HuH-7.5 (cell line): ENCODE measurements at regions not wholly inside any gene's neighbourhood (a gene's known extent, or its start where the extent isn't known, plus 50 kb on each side); places are given as distances from the start of the nearest gene placed in this dataset.

Experiments
- DNase-seq: peaks from one replicate; pipeline ENCODE4 v3.0.0; 2011; ENCODE audit warnings: low spot score

- no peak for DNase-seq
Measured at GRCh38 chr4:164412246-164412645, 341.7 kb upstream of the SMIM31 start.

GRCh38 chr4:164413743-164414142, 340.2 kb upstream of the SMIM31 start:
- no peak for DNase-seq

GRCh38 chr4:164423819-164424218, 330.1 kb upstream of the SMIM31 start:
- no peak for DNase-seq

GRCh38 chr4:164424846-164425245, 329.1 kb upstream of the SMIM31 start:
- DNase-seq = no peak

GRCh38 chr4:164428561-164428960, 325.4 kb upstream of the SMIM31 start:
- no peak for DNase-seq

GRCh38 chr4:164438321-164438720, 315.6 kb upstream of the SMIM31 start:
- no peak for DNase-seq

- no peak for DNase-seq
Measured at GRCh38 chr4:164439037-164439436, 314.9 kb upstream of the SMIM31 start.

DNA sequence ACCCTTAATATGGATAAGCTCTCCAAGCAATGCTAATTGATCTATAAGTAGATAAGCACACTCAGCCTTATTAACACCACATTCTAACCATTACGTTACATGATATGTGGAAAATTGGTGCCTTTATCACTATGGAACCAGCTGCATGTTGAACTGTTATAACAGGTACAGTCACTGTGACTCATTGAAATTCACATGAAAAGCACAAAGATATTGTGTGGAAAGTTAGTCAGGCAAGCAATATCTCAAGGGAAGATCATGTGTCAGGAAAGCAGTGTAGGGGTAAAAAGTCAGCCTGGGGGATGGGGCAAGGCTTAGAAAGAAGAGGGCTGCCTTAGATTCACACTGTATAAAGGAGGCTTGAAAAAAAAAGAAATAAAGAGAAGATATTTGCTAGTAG, 313.7 kb upstream of the SMIM31 start:
- DNase-seq = no peak

DNA sequence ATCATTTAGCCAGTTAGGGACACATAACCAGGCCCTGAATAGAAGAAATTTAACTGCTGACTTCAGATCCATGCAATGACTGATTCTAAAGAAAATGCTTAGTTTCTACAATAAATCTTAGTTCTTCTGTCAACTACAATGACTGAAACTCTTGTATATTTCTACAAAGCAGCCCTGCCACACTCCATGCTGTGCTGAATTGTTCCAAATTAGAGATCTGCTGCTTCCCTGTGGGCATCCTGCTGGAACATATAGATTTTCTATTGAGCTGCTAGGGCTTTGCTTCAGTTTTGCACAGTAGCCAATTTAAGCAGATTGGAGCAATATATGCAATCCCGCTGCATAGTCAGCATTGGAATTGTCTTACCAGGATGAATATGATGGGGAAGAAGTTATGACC, 312.8 kb upstream of the SMIM31 start:
- no peak for DNase-seq

- DNase-seq = no peak
Measured at GRCh38 chr4:164442180-164442579, 311.8 kb upstream of the SMIM31 start.

GRCh38 chr4:164446516-164446915, 307.4 kb upstream of the SMIM31 start:
- no peak for DNase-seq

DNA sequence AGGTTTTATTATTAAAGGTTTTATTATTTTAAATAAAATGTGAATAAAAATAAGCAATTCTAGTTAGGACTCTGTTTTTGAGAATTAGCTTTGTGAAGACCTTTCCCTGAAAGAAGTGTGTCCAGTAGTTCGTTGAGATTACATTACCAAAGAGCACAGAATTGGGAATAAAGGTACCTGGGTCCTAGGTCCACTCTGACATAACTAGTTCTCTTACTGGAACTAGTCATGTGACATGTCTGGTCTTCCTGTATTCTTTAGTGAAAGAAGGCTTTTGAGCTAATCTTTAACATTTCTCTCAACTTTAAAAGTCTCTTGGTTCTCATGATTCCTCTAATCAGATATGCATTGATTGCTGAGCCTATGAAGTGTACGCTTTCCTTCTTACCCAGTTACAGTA, 292.0 kb upstream of the SMIM31 start:
- DNase-seq = no peak

GRCh38 chr4:164462471-164462870, 291.5 kb upstream of the SMIM31 start:
- DNase-seq = no peak

GRCh38 chr4:164464313-164464712, 289.6 kb upstream of the SMIM31 start:
- no peak for DNase-seq

GRCh38 chr4:164467493-164467892, 286.4 kb upstream of the SMIM31 start:
- DNase-seq = no peak

- DNase-seq = no peak
Measured at GRCh38 chr4:164481306-164482091, 272.4 kb upstream of the SMIM31 start.

- no peak for DNase-seq
Measured at GRCh38 chr4:164482092-164482404, 271.9 kb upstream of the SMIM31 start.

GRCh38 chr4:164482758-164483157, 271.2 kb upstream of the SMIM31 start:
- DNase-seq = no peak

DNA sequence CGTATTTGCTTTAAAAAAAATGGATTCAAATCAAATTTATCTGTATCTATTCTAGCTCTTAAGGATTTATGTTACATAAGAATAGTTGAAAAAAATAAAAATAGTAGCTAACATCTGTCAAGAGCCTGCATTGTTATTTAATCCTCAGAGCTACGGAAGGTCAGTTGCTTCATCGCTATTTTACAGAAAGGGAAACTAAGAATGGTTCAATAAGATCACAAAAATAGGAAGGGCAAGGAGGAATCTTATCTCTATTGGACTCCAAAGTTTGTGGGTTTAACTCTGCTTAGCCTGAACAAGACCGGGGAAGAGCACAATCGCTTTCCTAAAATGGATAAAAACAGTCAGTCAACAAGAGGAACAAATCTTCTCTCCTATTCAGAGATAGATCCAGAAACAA, 270.2 kb upstream of the SMIM31 start:
- no peak for DNase-seq

GRCh38 chr4:164484551-164484950, 269.4 kb upstream of the SMIM31 start:
- no peak for DNase-seq

DNA sequence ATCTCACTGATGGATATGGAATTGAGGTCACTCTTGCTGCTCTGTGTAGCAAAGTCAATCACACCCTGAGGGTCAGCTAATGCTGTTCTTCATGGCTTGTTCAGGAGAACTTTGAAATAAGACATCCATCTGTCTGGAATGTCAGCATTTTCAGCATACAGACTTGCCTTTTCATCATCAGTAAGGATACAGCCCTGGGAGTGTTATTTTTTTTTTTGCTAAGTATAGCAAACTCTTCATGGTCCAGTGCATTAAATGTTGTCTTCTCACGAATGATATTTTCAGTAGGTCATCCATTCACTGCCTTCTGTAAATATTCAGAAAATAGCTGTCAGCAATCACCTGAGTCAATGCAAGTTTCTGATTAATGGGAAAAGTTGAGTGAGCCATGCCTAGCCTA, 268.8 kb upstream of the SMIM31 start:
- DNase-seq = no peak

- no peak for DNase-seq
Measured at GRCh38 chr4:164488114-164488513, 265.8 kb upstream of the SMIM31 start.

GRCh38 chr4:164501074-164501473, 252.9 kb upstream of the SMIM31 start:
- DNase-seq = no peak

GRCh38 chr4:164503874-164504273, 250.1 kb upstream of the SMIM31 start:
- DNase-seq = no peak

DNA sequence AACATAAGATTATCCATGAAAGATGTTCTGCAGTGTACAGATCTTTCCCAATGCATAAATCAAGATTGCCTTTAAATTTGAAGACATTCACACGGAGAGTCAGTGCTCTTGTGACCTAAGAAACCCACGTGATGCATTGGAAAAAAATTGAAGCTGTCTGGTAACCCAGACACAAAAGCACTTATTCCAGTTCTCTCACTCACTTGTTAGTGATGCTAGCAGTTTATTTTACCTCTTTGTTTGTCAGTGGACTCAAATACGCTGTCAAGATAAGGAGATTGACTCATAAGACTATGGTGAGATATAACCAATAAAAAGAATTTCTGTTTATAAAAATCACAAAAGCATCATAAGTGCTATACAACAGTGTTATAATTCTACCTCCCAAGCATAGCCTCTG, 245.8 kb upstream of the SMIM31 start:
- DNase-seq = no peak
